ENCODE measurements at regions not wholly inside any gene's neighbourhood (a gene's known extent, or its start where the extent isn't known, plus 50 kb on each side); places are given as distances from the start of the nearest gene placed in this dataset.

- H3K9me3 ChIP-seq (ENCODE audit: low read length): no peaks in the 10 kb centered on the region
- no peak overlapping the region for H3K27ac ChIP-seq (ENCODE audit: extremely low read length, insufficient read depth, low read length)
- no peak overlapping the region for H2AFZ ChIP-seq (ENCODE audit: low read length)
- FAIRE-seq: no peak
- TF ChIP-seq ZNF337 (CRISPR knock-in tag; IDR thresholded peaks at IDR 0.05; ENCODE audit: borderline replicate concordance, low read depth): no peak
- TF ChIP-seq, protein P1, sequence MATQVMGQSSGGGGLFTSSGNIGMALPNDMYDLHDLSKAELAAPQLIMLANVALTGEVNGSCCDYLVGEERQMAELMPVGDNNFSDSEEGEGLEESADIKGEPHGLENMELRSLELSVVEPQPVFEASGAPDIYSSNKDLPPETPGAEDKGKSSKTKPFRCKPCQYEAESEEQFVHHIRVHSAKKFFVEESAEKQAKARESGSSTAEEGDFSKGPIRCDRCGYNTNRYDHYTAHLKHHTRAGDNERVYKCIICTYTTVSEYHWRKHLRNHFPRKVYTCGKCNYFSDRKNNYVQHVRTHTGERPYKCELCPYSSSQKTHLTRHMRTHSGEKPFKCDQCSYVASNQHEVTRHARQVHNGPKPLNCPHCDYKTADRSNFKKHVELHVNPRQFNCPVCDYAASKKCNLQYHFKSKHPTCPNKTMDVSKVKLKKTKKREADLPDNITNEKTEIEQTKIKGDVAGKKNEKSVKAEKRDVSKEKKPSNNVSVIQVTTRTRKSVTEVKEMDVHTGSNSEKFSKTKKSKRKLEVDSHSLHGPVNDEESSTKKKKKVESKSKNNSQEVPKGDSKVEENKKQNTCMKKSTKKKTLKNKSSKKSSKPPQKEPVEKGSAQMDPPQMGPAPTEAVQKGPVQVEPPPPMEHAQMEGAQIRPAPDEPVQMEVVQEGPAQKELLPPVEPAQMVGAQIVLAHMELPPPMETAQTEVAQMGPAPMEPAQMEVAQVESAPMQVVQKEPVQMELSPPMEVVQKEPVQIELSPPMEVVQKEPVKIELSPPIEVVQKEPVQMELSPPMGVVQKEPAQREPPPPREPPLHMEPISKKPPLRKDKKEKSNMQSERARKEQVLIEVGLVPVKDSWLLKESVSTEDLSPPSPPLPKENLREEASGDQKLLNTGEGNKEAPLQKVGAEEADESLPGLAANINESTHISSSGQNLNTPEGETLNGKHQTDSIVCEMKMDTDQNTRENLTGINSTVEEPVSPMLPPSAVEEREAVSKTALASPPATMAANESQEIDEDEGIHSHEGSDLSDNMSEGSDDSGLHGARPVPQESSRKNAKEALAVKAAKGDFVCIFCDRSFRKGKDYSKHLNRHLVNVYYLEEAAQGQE (IDR thresholded peaks at IDR 0.05; ENCODE audit: borderline replicate concordance in 1 of 2, low read depth in 1 of 2, low read length in 2 of 2): no peak
- TF ChIP-seq FLYWCH1 (CRISPR knock-in tag; IDR thresholded peaks at IDR 0.05): no peak
- TF ChIP-seq ZNF792 (CRISPR knock-in tag; IDR thresholded peaks at IDR 0.05): no peak
- TF ChIP-seq MAZ (IDR thresholded peaks at IDR 0.05; ENCODE audit: borderline replicate concordance, low read depth, low read length): no peak
- no peak for TF ChIP-seq MAZ (CRISPR knock-in tag; IDR thresholded peaks at IDR 0.05; ENCODE audit: low read depth)
- TF ChIP-seq ZFP41 (CRISPR knock-in tag; IDR thresholded peaks at IDR 0.05; ENCODE audit: borderline replicate concordance): no peak
- no peak for TF ChIP-seq FOXJ3 (CRISPR knock-in tag; IDR thresholded peaks at IDR 0.05; ENCODE audit: borderline replicate concordance)
- no peak for TF ChIP-seq ZNF160 (CRISPR knock-in tag; IDR thresholded peaks at IDR 0.05)
- TF ChIP-seq SIN3B (IDR thresholded peaks at IDR 0.05; ENCODE audit: low read length): no peak
- TF ChIP-seq SP140L (CRISPR knock-in tag; IDR thresholded peaks at IDR 0.05; ENCODE audit: borderline replicate concordance): no peak
- no peak for TF ChIP-seq KLF11 (CRISPR knock-in tag; IDR thresholded peaks at IDR 0.05)
- no peak for TF ChIP-seq SMAD1 (CRISPR knock-in tag; IDR thresholded peaks at IDR 0.05; ENCODE audit: borderline replicate concordance, low read depth)
- no peak for TF ChIP-seq ZBTB7A (CRISPR knock-in tag; IDR thresholded peaks at IDR 0.05)
- no peak for TF ChIP-seq POLR2AphosphoS5 (IDR thresholded peaks at IDR 0.05; ENCODE audit: low read depth, low read length)
- no peak for TF ChIP-seq ZNF598 (CRISPR knock-in tag; IDR thresholded peaks at IDR 0.05; ENCODE audit: borderline replicate concordance)
- TF ChIP-seq RORA (CRISPR knock-in tag; IDR thresholded peaks at IDR 0.05): no peak
- TF ChIP-seq NR2F6 (IDR thresholded peaks at IDR 0.05): no peak
- TF ChIP-seq NR2F6 (CRISPR knock-in tag; IDR thresholded peaks at IDR 0.05): no peak
- no peak for TF ChIP-seq SYNCRIP (IDR thresholded peaks at IDR 0.05; ENCODE audit: insufficient read depth, low read depth, low read length)
- CTCF ChIA-PET (ENCODE audit: low intra/inter-chr PET ratio, low total read pairs): no interaction called here
- POLR2A ChIA-PET: no interaction called here
- in situ Hi-C loops (cut with HindIII; ENCODE audit: extremely low pct_ligation_motif_present, low pct_unique_long_range_greater_than_20kb): no loop called here
- H3K4me3 ChIP-seq (replicated peaks in 1 of 3; ENCODE audit: insufficient read depth in 1 of 3, low read depth in 2 of 3, low read length in 3 of 3): no peak overlapping the region
- DNase-seq (ENCODE audit: low spot score): no peak
- no peaks in the 10 kb centered on the region for H3K36me3 ChIP-seq (replicated peaks in 1 of 2; ENCODE audit: control insufficient read depth in 1 of 2, insufficient read depth in 2 of 2, low read length in 2 of 2)
- 0% methylated on average over 4 of the region's 12 CpGs for WGBS (ENCODE audit: low lambda C conversion rate)
- H3K4me1 ChIP-seq (ENCODE audit: insufficient read depth, low read length): no peaks in the 10 kb centered on the region
- H3K9ac ChIP-seq (ENCODE audit: insufficient read depth, low read depth, low read length): no peak overlapping the region
- intact Hi-C loops (cut with micrococcal nuclease; ENCODE audit: unreplicated experiment): no loop called here
- no TSS peak for BruUV-seq (replicated peaks)
- peaks cover 50 to 100% of the 10 kb centered on the region in 2 experiments for H3K27me3 ChIP-seq (ENCODE audit: control insufficient read depth in 1 of 2, insufficient read depth in 2 of 2, low read length in 2 of 2)
- peaks cover 27% of the 10 kb centered on the region; the same call in 1 of the 2 replicates for H4K20me1 ChIP-seq (ENCODE audit: insufficient read depth, low read length)
- H3K4me2 ChIP-seq (ENCODE audit: low read depth, low read length): no peak overlapping the region
- no peaks in the 10 kb centered on the region for H3K79me2 ChIP-seq (ENCODE audit: insufficient read depth, low read length)
- ATAC-seq: no peak
These were observed 69.5 kb downstream of the ENGASE start for GRCh38 chr17:79144133-79144532.

Data from HepG2 (cell line).